Caco-2 (cell line): ENCODE measurements at regions not wholly inside any gene's neighbourhood (a gene's known extent, or its start where the extent isn't known, plus 50 kb on each side); places are given as distances from the start of the nearest gene placed in this dataset.

Experiments
- BruUV-seq: library from RNA; stranded (reverse); fragments of 400-500 nt; replicated peaks from 2 replicates; lab custom pipeline; 2021; lab: Mats Ljungman, UMichigan
- CTCF ChIA-PET: fragments of 300-600 bp; sonication (Branson Sonifier 250); formaldehyde crosslinking; loops from one replicate; lab custom pipeline; 2022; ENCODE audit warnings: antibody characterized with exemption; lab: Charles Lee
- POLR2A ChIA-PET: fragments of 300-600 bp; sonication (Branson Sonifier 250); formaldehyde crosslinking; loops from one replicate; lab custom pipeline; 2022; ENCODE audit warnings: antibody characterized with exemption; lab: Charles Lee
- DNase-seq, 2 experiments: peaks; one replicate each; pipeline versions ENCODE4 v3.0.0 to v3.0.0-alpha.2; 2020 to 2022
- H3K27me3 ChIP-seq: replicated peaks from 2 replicates; pipeline ENCODE4 v1.6.0; 2011; ENCODE audit warnings: low read length; ENCODE audit not compliant: control insufficient read depth, insufficient read depth
- H3K36me3 ChIP-seq: 2 replicates; pipeline ENCODE4 v1.5.1; 2011; ENCODE audit warnings: low read length; ENCODE audit not compliant: control insufficient read depth, insufficient read depth
- H3K4me1 ChIP-seq: fragments of 250-450 bp; sonication (Bioruptor Pico); 2 replicates; pipeline ENCODE4 v1.5.1; 2020; ENCODE audit warnings: mild to moderate bottlenecking
- H3K4me3 ChIP-seq: 2 replicates; pipeline ENCODE4 v1.5.1; 2011; ENCODE audit warnings: low read depth, mild to moderate bottlenecking, control low read depth, low read length
- H3K9me3 ChIP-seq: fragments of 250-450 bp; sonication (Bioruptor Pico); 2 replicates; pipeline ENCODE4 v1.5.1; 2020; ENCODE audit warnings: mild to moderate bottlenecking, moderate library complexity
- H3K27ac Mint-ChIP-seq: one replicate; pipeline ENCODE4 v1.8.0; 2022; ENCODE audit warnings: mixed read lengths; ENCODE audit not compliant: unreplicated experiment
- H3K27me3 Mint-ChIP-seq: one replicate; pipeline ENCODE4 v1.8.0; 2022; ENCODE audit warnings: mixed read lengths; ENCODE audit not compliant: insufficient read depth, unreplicated experiment
- H3K36me3 Mint-ChIP-seq: one replicate; pipeline ENCODE4 v1.8.0; 2022; ENCODE audit warnings: mild to moderate bottlenecking, mixed read lengths; ENCODE audit not compliant: insufficient read depth, unreplicated experiment
- H3K4me1 Mint-ChIP-seq: one replicate; pipeline ENCODE4 v1.8.0; 2022; ENCODE audit warnings: low read depth, mixed read lengths; ENCODE audit not compliant: unreplicated experiment
- H3K4me3 Mint-ChIP-seq: one replicate; pipeline ENCODE4 v1.8.0; 2022; ENCODE audit warnings: mild to moderate bottlenecking, moderate library complexity, mixed read lengths; ENCODE audit not compliant: unreplicated experiment
- H3K9me3 Mint-ChIP-seq: one replicate; pipeline ENCODE4 v1.8.0; 2022; ENCODE audit warnings: mixed read lengths; ENCODE audit not compliant: unreplicated experiment
- intact Hi-C: fragments of 100-400 bp; cut with micrococcal nuclease; formaldehyde crosslinking; loops from one replicate; pipeline ENCODE4 v1.10.0; 2022; ENCODE audit not compliant: unreplicated experiment
- TF ChIP-seq, protein P1 (sequence below), 2 experiments: fragments of 200-600 bp in 1 of 2; IDR thresholded peaks; 1 replicate in 1 of 2; 2 replicates in 1 of 2; pipeline versions ENCODE4 v1.5.1 to v1.8.0; 2011 to 2022; ENCODE audit warnings: antibody characterized with exemption in 1 of 2, control low read depth in 1 of 2, inconsistent platforms in 1 of 2, low read depth in 1 of 2, low read length in 1 of 2, mild to moderate bottlenecking in 1 of 2, moderate library complexity in 1 of 2; ENCODE audit not compliant: insufficient read depth in 1 of 2, severe bottlenecking in 1 of 2, unreplicated experiment in 1 of 2

DNA sequence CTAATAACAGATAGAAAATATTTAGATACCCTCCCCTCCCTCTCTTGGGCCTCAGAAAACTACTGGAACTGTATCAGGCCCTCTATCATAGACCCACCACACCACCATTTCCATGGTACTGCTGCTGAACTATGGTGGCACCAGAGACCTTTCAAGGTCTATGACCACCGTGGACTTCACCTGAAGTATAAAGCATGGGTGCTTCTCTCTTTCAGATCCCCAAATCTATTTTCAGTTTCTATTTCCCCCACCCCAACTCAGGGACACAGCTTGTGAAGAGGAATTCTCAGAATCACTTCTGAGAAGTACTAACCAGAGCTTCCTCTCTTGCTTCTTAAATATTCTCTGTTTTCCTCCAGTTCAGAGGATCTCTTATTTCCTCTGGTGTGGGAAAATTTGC, 840.8 kb upstream of the HTR2C start:
- BruUV-seq, result no TSS peak
- no peaks in the 10 kb centered on the region for H3K9me3 Mint-ChIP-seq
- ChIA-PET CTCF (no interaction called here), POLR2A (no interaction called here)
- Histone ChIP-seq H3K36me3 (no peaks in the 10 kb centered on the region), H3K9me3 (no peaks in the 10 kb centered on the region), H3K4me3 (no peak overlapping the region), H3K27me3 (no peaks in the 10 kb centered on the region), H3K4me1 (no peaks in the 10 kb centered on the region)
- no peaks in the 10 kb centered on the region for H3K36me3 Mint-ChIP-seq
- DNase-seq, result no peak
- H3K4me3 Mint-ChIP-seq, result no peak overlapping the region
- TF ChIP-seq, protein P1, sequence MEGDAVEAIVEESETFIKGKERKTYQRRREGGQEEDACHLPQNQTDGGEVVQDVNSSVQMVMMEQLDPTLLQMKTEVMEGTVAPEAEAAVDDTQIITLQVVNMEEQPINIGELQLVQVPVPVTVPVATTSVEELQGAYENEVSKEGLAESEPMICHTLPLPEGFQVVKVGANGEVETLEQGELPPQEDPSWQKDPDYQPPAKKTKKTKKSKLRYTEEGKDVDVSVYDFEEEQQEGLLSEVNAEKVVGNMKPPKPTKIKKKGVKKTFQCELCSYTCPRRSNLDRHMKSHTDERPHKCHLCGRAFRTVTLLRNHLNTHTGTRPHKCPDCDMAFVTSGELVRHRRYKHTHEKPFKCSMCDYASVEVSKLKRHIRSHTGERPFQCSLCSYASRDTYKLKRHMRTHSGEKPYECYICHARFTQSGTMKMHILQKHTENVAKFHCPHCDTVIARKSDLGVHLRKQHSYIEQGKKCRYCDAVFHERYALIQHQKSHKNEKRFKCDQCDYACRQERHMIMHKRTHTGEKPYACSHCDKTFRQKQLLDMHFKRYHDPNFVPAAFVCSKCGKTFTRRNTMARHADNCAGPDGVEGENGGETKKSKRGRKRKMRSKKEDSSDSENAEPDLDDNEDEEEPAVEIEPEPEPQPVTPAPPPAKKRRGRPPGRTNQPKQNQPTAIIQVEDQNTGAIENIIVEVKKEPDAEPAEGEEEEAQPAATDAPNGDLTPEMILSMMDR (IDR thresholded peaks at IDR 0.05; ENCODE audit: insufficient read depth in 1 of 2, low read depth in 1 of 2, low read length in 1 of 2, severe bottlenecking in 1 of 2, unreplicated experiment in 1 of 2), result no peak
- no peaks in the 10 kb centered on the region for H3K27me3 Mint-ChIP-seq
- intact Hi-C loops, result no loop called here
- H3K4me1 Mint-ChIP-seq, result no peaks in the 10 kb centered on the region
- H3K27ac Mint-ChIP-seq, result no peak overlapping the region

- H3K27ac Mint-ChIP-seq, result no peak overlapping the region
- Histone ChIP-seq H3K4me1 (no peaks in the 10 kb centered on the region), H3K9me3 (no peaks in the 10 kb centered on the region), H3K36me3 (no peaks in the 10 kb centered on the region), H3K27me3 (no peaks in the 10 kb centered on the region), H3K4me3 (no peak overlapping the region)
- H3K36me3 Mint-ChIP-seq, result no peaks in the 10 kb centered on the region
- no peaks in the 10 kb centered on the region for H3K9me3 Mint-ChIP-seq
- intact Hi-C loops, result no loop called here
- ChIA-PET POLR2A (no interaction called here), CTCF (no interaction called here)
- no TSS peak for BruUV-seq
- no peaks in the 10 kb centered on the region for H3K27me3 Mint-ChIP-seq
- no peaks in the 10 kb centered on the region for H3K4me1 Mint-ChIP-seq
- TF ChIP-seq, protein P1 (IDR thresholded peaks at IDR 0.05; ENCODE audit: insufficient read depth in 1 of 2, low read depth in 1 of 2, low read length in 1 of 2, severe bottlenecking in 1 of 2, unreplicated experiment in 1 of 2), result no peak
- H3K4me3 Mint-ChIP-seq, result no peak overlapping the region
- peak; percentile 5 to 13 for DNase-seq
Observed at GRCh38 chrX:113741744-113742143, 842.1 kb upstream of the HTR2C start.

GRCh38 chrX:113728937-113729336, 854.9 kb upstream of the HTR2C start:
- TF ChIP-seq, protein P1 (IDR thresholded peaks at IDR 0.05; ENCODE audit: insufficient read depth in 1 of 2, low read depth in 1 of 2, low read length in 1 of 2, severe bottlenecking in 1 of 2, unreplicated experiment in 1 of 2), result no peak

More at GRCh38 chrX:113728937-113729336, 854.9 kb upstream of the HTR2C start:
- Mint-ChIP-seq H3K4me1 (no peaks in the 10 kb centered on the region), H3K36me3 (no peaks in the 10 kb centered on the region), H3K27me3 (no peaks in the 10 kb centered on the region), H3K9me3 (no peaks in the 10 kb centered on the region), H3K27ac (no peak overlapping the region), H3K4me3 (no peak overlapping the region)
- H3K4me1 ChIP-seq, result no peaks in the 10 kb centered on the region
- H3K36me3 ChIP-seq, result no peaks in the 10 kb centered on the region
- H3K4me3 ChIP-seq, result no peak overlapping the region
- BruUV-seq, result no TSS peak
- H3K27me3 ChIP-seq, result no peaks in the 10 kb centered on the region
- ChIA-PET POLR2A (no interaction called here), CTCF (no interaction called here)
- no peaks in the 10 kb centered on the region for H3K9me3 ChIP-seq
- DNase-seq, result no peak
- intact Hi-C loops, result no loop called here
